HG03571 (cell line): ENCODE measurements at regions not wholly inside any gene's neighbourhood (a gene's known extent, or its start where the extent isn't known, plus 50 kb on each side); places are given as distances from the start of the nearest gene placed in this dataset.
"Not testable (repeated sequence)": the region's sequence is repeated elsewhere in the genome, so short reads cannot be mapped to it uniquely, and the experiment has no call there.

Source experiments
- ATAC-seq: cut with Tn5 transposase; IDR thresholded peaks from one replicate; pipeline ENCODE4 v1.9.1; 2021; ENCODE audit not compliant: unreplicated experiment

DNA sequence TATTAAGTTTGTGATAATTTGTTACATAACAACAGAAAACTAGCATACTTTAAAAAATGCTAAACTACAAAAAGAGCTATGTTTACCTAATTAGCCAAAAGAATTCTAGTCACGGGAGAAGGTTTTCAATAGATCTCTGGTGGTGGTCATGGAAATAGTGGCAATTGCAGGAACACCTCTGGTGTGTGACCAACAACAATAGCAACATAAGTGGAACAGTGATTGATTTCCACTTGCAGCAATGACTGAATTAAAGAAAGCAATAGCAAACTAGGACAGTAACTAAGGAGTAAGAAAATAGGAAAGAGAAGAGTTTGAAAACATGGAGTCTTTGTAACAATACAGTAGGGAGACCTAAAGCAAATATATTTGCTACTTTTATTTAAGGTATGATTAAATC is 171.3 kb upstream of the ADGRL4 start:
- no peak for ATAC-seq

- no peak for ATAC-seq
These were observed 154.5 kb upstream of the ADGRL4 start for GRCh38 chr1:79161077-79161476.

GRCh38 chr1:79155991-79156390 is 149.5 kb upstream of the ADGRL4 start:
- no peak for ATAC-seq

DNA sequence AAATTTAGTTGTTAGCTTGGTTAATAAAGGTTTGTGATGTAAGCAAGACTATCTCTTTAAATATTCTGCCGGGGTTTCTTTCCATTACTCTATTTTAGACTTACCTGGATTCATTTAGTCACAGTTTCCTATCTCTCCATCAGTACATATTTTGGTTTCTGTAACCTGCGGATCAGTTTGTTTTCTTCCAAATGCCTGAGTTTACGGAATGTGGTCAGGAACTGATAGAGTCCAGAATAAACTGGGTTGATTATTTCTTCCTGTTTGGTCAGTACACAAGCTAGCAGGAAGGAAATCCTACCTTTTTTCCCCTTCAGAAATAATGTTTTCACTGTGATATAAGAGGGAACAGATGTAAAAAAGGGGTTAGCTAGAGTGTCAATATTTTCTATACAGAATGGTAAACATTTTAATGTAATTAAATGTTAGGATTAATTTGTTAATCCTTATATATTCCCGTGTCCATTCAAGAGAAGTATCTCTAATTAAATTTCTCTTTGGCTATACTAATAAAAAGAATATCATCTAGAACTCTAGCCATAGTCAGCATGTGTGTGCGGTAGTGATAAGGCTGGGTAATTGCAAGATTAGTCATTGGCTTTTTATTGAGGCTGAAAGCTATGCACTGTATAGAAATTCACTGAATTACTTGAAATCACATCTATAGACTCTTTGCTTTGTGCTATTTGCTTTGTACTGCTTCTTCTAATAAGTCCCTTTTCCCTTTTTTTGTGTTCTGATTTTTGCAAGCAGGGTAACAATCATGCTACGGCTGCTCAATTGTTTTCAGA is 144.7 kb upstream of the ADGRL4 start:
- no peak for ATAC-seq

- no peak for ATAC-seq
These were observed 144.0 kb upstream of the ADGRL4 start for GRCh38 chr1:79150576-79150975.

- ATAC-seq: not testable (repeated sequence)
These were observed 131.7 kb upstream of the ADGRL4 start for GRCh38 chr1:79138227-79138626.

GRCh38 chr1:79133774-79134364 is 127.3 kb upstream of the ADGRL4 start:
- no peak for ATAC-seq

DNA sequence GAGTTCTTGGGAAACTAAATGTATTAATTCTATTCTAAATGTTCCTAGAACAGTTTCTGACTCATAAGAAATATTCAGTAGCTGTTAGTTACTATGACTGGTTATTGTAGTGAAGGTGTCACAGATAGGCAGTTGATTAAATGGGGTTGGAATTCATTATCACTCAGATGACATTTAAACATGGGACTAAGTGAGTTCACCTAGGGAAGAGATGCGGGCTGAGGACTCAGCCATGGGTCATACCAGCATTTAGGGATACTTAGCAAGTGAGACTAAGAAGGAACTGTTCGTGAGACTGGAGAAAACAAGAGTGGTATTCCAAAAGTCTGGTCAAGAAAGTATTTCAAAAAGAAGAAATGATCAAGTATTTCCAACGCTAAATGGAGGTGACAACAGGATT is 125.1 kb upstream of the ADGRL4 start:
- no peak for ATAC-seq

GRCh38 chr1:79129914-79130313 is 123.4 kb upstream of the ADGRL4 start:
- ATAC-seq: no peak

DNA sequence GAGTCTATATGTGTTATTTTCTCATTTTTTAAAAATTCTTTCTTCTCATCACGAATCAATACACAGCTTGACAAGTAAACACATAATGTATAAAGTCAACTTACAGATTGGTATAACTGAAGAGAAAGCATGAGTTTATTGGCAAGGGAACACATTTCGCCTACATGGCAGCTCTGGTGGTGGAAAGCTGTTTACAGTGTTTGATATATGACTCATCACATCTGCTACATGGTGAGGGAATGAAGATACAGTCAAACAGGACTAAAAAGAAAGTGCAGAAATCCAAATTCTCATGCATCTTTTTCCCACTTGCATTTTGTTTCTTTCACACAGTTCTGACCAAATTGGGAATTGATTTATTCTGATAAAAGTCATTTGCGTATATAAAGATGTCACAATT is 122.2 kb upstream of the ADGRL4 start:
- ATAC-seq: no peak

DNA sequence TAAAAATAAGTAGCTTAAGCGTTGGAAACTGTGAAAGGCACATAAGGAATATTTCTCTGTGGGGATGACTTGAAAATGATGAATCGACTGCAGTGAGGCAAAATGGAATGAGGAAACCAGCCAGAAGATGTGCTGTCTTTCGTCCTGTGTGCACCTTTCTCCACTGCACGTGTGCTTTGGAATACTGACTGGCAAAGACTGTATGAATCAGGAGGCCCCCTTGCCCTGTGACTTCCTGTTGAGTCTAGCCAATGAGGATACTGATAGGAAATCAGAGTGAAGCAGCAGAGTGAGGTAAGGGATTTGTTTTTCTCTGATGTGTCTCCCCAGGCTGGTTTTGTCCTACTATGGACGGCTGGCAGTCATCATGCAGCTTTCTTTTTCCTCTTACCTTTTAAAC is 118.2 kb upstream of the ADGRL4 start:
- ATAC-seq: no peak

GRCh38 chr1:79122521-79122920 is 116.0 kb upstream of the ADGRL4 start:
- no peak for ATAC-seq

DNA sequence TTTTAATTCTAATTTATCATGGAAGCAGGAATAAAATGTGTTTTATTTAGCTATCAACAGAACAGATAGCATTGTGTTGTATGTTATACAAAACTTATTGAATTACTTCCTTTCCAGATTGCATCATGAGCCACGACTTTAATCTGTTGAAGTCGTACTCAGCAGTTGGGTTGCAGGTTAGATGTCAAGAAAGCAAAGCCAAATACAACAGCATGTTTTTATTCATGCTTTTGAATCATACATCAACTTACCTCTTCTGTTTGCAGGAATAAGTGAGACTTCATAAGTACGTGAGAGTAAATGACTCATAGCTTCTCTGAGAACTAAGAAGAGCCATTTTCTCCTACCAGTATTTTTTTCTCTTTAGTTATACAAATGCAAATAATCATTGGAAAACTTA is 110.8 kb upstream of the ADGRL4 start:
- ATAC-seq: no peak

GRCh38 chr1:79113836-79114235 is 107.3 kb upstream of the ADGRL4 start:
- no peak for ATAC-seq

DNA sequence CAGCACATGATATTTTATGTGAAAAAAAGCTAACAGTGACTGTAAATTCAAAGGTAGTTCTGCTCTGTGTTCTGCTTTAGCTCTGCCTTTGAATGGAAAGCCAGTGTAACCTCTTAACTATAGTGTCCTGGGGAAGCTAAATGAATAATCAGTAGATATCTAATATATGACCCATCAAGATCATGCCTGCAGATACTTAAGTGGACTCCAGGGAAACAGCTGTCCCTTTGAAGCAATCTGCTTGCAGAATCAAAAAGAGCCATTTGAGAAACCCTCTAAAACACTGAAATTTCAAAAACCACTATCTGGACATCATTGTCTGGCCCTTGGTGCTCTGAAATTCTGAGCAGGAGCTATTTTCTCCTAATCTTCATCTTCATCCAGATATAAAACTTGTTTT is 104.2 kb upstream of the ADGRL4 start:
- no peak for ATAC-seq

DNA sequence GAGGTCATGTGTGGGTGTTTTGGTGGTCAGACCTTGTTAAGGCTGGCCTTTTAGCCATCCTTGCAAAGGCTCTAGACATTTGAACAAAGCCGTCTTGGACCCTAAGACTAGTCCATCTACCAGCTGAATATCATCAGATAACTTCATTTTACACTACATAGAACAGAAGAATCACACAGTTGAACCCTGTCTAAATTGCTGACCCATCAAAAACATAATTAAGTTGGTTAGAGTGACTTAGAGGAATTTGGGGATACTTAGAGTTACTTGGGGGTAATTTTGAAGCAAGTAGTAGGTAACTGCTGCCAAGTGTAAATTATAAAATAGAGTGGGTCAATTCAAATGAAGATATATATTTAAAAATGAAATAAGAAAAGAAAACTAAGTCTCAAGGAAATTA is 102.9 kb upstream of the ADGRL4 start:
- no peak for ATAC-seq

GRCh38 chr1:79105500-79105899 is 99.0 kb upstream of the ADGRL4 start:
- no peak for ATAC-seq

- no peak for ATAC-seq
These were observed 98.1 kb upstream of the ADGRL4 start for GRCh38 chr1:79104617-79105016.

DNA sequence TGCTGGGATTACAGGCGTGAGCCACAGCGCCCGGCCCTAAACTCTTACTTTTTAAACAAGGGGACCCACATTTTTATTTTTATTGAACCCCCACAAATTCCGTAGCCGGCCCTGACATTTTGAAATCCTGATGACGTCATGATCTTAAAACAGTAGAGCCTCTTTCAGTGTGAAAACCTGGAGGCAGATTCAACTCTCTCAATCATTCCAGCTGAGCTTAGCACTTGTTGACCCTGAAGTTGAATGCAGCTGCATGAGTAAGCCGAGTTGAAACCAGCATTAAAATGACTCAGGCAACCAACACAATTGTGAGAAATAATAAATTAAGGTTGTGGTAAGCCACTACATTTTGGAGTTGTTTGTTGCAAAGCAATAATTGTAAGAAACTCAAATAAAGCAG is 93.9 kb upstream of the ADGRL4 start:
- ATAC-seq: no peak

DNA sequence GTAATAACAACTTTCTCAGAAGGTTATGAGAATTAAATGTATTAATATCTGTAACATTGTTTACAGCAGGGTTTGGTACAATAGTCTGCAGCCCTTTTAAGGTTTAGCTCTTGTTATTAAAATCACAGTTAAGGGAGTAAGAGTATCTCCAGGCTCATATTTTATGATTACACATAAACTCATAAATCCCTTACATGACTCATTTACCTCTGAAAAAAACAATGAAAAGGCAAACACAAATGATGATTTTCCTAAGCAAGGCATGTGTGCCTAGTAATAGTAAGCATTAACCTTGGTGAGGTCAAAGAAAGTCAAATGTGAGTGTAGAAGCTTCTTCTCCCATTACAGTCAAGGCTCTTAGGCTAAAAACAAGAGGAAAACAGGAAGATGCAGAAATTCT is 84.5 kb upstream of the ADGRL4 start:
- no peak for ATAC-seq

DNA sequence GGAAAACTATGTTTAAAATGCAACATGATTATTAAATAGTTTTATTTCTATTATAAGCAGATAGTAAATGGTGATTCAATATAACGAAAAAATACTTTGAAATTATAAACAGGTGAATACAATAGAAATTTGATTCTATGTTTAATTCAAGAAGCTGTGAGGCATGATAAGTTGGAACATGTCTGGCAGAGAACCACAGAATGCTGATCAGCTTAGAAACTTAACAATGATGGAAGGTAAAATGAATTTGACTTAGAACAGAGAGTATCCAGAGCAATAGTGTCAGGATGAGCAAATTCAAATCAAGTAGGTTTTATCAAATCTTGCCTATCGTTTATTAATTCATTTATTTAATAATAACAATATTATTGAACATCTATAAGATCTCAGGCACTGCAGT is 83.4 kb upstream of the ADGRL4 start:
- ATAC-seq: no peak

GRCh38 chr1:79082233-79082632 is 75.7 kb upstream of the ADGRL4 start:
- no peak for ATAC-seq

DNA sequence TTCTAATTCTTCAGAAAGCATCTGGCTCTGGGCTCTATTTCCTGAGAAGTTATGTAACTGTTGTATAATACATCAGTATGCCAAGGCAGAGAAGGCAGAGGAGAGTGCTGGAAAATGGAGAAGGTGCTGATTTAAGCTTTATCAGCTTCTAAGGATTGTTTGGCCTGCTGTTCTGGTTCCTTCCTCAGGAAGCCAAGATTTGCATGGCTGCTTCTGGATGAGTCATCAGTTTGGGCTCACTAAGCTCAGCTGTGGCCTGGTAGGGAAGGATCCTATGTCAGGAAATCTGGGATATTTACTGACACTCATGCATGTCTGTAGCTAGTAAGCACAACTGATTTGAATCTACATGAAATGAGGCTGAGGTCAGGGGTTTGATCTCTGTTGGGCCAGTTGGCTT is 73.2 kb upstream of the ADGRL4 start:
- ATAC-seq: no peak
